ENCODE measurements at regions not wholly inside any gene's neighbourhood (a gene's known extent, or its start where the extent isn't known, plus 50 kb on each side); places are given as distances from the start of the nearest gene placed in this dataset.
"Not testable (repeated sequence)": the region's sequence is repeated elsewhere in the genome, so short reads cannot be mapped to it uniquely, and the experiment has no call there.

- no peak for DNase-seq
Observed at GRCh38 chr1:239947801-239948200, 143.9 kb upstream of the FMN2 start.

DNA sequence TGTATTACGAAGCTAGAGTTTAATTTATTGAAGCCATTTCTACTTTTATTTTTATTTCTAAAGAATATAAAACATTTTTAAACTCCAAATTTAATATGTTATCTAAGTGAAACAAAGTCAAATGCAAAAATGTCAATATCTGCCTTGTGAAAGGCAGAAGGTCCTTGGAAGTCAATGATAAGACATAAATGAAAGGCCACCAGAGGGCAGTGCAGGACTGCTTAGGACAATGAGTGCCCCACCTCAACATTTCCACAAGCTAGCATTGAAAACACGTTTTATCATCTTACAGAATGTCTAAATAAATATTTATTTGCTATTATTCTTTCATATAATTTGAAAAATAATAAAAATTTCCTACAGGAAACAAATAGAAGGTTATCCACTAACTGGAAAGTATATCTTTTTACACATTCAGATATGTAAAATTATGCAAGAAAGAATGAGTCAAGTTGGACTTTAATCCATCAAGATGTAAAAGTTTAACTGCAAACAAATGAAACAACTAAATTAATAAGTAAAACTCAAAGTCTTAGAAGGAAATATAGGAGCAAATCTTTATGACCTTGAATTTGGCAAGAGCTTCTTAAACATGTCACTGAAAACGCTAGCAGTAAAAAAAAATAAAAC lies 140.1 kb upstream of the FMN2 start:
- DNase-seq: peak; percentile 90

GRCh38 chr1:239952348-239953308 lies 139.1 kb upstream of the FMN2 start:
- peak; percentile 50 for DNase-seq

DNA sequence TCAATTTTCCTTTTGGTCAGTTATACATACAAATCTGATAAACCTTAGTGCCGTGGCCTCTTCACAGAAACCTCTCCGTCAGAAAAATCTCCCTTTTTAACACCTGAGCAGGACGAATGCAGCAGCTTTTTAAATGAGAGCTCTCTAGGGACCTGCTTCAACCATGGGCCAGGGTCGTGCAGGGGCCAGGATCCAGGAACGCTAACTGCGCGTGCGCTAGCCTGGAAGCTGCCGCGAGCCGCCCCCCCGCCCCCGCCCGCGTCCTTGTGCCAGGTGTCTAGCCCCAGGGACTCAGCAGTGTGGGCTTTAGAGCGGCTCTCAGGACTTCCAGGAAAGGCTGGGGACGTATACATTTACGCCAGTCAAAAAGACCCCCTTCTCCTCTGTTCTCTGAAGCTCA lies 136.8 kb upstream of the FMN2 start:
- DNase-seq: no peak

GRCh38 chr1:239955431-239955830 lies 136.3 kb upstream of the FMN2 start:
- DNase-seq: no peak

DNA sequence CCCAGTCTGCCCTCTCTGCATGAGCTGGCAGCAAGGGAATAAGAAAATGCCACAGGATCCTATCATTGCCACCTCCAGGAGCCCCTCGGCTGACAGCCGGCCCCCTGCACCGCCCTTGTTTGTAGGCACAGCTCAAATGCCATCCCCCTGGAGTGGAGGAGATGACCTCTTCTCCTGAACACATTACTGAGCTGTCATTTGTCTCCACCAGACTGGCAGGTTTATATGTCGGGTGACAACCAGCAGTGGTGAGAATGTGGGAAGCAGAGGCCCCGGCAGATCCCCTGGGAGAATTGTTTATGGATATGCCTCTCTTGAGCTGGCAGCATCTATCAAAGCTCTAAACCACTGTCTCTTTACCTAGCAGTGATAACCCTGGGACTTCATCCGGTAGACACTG lies 135.4 kb upstream of the FMN2 start:
- DNase-seq: no peak

GRCh38 chr1:239958063-239958462 lies 133.6 kb upstream of the FMN2 start:
- DNase-seq: no peak

- no peak for DNase-seq
Observed at GRCh38 chr1:239960366-239960765, 131.3 kb upstream of the FMN2 start.

GRCh38 chr1:239963856-239964255 lies 127.8 kb upstream of the FMN2 start:
- DNase-seq: no peak

DNA sequence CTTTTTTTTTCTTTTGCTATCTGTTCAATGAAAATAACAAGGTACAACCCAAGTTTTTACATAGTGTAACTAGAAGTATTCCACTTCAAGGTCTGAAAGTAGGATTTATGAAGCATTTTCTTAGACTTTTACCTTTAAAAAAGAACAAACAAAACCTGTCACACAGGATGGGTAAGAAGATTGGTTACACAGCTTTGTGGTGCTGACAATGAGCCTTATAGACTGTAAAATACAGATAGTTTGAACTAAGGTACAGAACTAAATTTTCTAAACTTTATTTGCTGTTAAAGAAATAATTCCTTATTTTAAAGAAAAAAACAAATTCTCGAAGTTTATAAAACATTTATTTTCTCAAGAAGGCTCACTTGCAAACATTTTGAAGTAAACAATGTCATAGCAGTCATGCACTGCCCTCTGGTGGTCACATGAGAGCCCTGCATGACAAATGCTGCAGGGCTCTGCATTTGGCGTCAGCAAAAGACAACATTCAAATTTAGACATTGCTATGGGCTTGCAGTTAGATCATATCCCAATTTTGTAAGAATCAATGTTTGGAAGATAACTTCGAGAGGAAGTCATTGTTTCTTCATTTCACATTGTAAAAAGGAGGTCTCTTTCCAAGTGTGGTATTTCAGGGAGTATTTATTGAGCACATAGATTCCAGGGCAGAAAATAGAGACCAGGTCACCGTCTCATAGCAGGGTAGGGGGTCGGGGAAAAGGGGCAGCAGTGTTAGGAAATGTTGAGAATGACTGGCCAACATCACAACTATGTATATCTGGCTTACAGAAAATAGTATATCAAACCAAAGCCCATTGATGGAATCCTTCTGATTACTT lies 115.3 kb upstream of the FMN2 start:
- peak; percentile 79 for DNase-seq

- DNase-seq: no peak
Observed at GRCh38 chr1:239977416-239977815, 114.3 kb upstream of the FMN2 start.

DNA sequence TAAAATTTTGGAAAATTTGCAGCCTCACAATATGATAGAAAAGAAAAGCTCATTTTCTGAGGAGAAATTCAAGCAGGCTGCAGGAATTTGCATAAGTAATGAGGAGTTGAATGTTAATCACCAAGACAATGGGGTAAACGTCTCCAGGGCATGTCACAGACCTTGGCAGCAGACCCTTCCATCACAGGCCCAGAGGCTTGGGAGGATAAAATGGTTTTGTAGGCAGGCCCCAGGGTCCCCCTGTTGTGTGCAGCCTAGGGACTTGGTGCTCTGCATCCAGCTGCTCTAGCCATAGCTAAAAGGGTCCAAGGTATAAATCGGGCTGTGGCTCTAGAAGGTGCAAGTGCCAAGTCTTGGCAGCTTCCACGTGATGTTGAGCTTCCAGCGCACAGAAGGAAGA lies 112.2 kb upstream of the FMN2 start:
- DNase-seq: no peak

DNA sequence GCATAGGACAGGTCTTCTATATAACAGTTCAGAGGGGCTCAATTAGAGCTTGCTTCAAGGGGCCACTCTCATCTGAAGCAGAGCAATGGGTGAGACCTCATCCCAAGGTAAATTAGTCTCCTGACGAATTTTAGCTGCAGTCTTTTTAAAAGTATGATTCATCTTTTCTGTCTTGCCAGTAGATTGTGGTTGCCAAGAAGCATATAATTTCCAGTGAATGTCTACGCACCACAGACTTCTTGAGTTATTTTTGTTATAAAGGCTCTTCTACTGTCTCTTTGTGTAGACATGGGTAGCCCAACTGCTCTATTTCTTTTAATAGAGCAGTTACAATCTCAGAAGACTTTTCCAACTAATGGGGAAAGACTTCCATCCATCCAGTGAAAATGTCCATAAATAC lies 108.9 kb upstream of the FMN2 start:
- no peak for DNase-seq

GRCh38 chr1:239985044-239985443 lies 106.6 kb upstream of the FMN2 start:
- DNase-seq: peak; percentile 14

DNA sequence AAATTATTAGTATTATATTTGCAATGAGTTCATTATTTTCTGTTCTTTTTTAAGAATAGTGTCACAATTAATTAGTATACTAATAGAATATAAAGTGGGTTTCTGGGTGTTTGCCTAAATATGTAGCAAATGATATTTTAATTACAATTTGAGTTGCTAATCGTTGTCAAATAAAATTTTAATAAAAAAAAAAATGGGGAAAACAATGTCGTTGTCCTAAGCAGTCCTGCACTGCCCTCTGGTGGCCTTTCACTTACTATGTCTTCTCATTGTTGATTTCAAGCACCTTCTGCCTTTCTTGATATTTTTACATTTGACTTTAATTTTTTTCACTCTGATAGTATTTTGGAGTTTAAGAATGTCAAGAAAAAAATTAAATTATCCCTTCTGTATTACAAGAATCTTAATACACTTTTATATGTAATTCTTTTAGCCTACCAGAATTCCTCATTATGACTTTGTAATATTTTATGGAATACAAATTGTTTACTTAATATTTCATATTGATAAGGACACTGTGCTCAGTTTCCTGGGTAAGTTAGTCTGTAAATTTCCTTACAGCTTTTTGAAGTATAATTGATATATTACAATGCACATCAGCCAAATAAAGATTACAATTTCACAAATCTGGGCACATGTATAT lies 104.5 kb upstream of the FMN2 start:
- DNase-seq: peak; percentile 62

- DNase-seq: no peak
Observed at GRCh38 chr1:239989990-239990389, 101.7 kb upstream of the FMN2 start.

- not testable (repeated sequence) for DNase-seq
Observed at GRCh38 chr1:239992566-239992965, 99.1 kb upstream of the FMN2 start.

- DNase-seq: no peak
Observed at GRCh38 chr1:239993366-239993765, 98.3 kb upstream of the FMN2 start.

- DNase-seq: no peak
Observed at GRCh38 chr1:239995281-239995680, 96.4 kb upstream of the FMN2 start.

- no peak for DNase-seq
Observed at GRCh38 chr1:239997160-239997514, 94.5 kb upstream of the FMN2 start.

DNA sequence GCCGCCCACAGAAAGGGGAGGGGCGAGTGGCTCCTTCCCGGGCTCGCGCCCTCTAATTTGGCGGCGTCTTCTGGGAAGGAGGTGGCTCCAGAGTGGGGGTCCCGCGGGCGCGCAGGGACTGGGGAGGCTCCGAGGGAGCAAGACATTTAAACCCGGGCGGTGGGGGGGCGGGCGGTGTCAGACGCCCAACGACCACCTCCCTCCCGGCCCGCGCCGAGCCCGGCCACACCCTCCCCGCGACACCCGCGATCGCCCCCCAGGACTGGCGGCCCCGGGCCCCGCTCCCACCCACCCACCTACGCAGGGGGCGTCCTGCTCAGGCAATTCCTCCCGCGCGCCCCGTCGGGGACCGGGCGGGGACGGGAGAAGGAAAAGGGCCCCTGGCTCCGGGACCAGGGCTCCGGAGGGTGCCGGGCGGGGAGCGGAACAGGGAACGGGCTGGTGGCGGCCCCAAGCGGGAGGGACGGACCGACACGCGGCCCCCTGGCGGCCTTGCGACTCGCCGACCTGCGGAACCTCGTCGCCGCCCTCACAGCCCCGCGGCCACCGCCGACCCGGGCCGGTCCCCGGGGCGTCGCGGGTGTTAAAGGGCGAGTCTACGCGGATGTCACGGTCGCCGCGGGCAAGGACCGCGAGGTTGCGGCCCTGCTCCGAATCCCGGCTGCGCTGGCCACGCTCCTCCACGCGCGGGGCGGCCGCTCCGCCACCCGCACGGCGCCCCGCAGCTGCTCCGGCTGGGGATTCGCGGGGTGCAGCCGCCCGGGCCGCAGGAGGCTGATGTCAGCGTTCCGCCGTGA lies 94.0 kb upstream of the FMN2 start:
- DNase-seq: no peak

- DNase-seq: no peak
Observed at GRCh38 chr1:239998312-239998649, 93.4 kb upstream of the FMN2 start.
